Glomerular visceral epithelial cell (primary cell): ENCODE measurements at regions not wholly inside any gene's neighbourhood (a gene's known extent, or its start where the extent isn't known, plus 50 kb on each side); places are given as distances from the start of the nearest gene placed in this dataset.
"Not testable (repeated sequence)": the region's sequence is repeated elsewhere in the genome, so short reads cannot be mapped to it uniquely, and the experiment has no call there.

Experiments used
- DNase-seq: peaks from one replicate; pipeline ENCODE4 v3.0.0-alpha.2; 2016; ENCODE audit errors: extremely low spot score

- DNase-seq, result no peak
Measured at GRCh38 chr7:17046666-17047065, 164.9 kb upstream of the AGR3 start.

- not testable (repeated sequence) for DNase-seq
Measured at GRCh38 chr7:17053164-17053563, 171.4 kb upstream of the AGR3 start.

DNA sequence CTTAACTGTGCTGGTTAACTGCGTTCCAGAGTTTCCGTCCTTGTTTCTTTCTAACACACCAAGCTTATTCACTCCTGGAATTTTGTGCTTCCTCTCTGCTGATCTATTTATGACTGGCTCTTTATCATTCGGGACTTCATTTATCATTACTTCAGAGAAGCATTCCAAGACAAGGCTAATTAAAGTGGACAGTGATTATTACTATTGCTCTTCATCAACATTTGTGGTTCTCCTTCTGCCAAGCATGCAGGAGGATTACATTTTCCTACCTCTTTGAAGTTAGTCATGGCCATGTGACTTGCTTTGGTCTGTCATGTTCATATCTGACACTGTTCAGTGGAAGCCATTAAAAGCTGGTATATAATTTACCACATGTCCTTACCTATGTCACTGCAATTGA lies 172.4 kb upstream of the AGR3 start:
- no peak for DNase-seq

- DNase-seq, result no peak
Measured at GRCh38 chr7:17054836-17055235, 173.1 kb upstream of the AGR3 start.

DNA sequence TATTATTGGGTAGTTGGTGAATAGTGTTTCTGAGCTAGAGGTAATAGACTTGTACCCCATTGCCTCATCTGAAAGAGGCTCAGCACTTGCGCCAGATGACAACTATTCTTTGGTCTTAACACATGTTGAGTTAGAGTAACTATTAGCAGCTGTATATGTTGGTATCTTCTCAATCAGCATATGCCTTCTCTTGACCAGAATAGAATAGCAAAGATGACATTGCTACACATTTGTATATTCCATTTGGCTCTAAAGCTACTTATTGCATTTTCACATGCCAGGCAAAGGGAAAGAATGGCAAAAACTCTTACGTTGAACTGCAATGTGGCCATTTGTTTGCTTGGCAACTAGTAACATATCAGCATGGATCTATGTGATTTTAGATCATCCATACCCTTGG lies 173.8 kb upstream of the AGR3 start:
- no peak for DNase-seq

GRCh38 chr7:17056491-17057142 lies 174.8 kb upstream of the AGR3 start:
- no peak for DNase-seq

GRCh38 chr7:17057143-17057509 lies 175.3 kb upstream of the AGR3 start:
- DNase-seq, result no peak

DNA sequence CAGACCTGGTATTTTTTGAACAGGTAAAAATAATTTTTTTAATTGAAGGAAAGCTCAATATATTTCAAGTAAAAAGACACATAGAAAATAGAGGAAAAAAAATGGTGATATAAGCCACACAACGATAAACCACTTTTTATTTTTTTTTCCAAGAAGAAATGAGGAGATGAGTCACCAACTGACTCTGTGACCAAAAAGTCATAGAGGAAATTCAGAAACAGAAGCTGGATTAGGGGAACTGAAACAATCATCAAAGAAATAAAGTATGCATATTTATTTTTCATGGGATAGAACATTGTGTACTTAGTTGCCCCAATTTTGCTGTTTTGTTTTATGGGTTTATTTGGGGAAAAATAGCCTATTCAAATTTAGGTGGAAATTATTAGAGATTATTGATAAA lies 176.8 kb upstream of the AGR3 start:
- no peak for DNase-seq

DNA sequence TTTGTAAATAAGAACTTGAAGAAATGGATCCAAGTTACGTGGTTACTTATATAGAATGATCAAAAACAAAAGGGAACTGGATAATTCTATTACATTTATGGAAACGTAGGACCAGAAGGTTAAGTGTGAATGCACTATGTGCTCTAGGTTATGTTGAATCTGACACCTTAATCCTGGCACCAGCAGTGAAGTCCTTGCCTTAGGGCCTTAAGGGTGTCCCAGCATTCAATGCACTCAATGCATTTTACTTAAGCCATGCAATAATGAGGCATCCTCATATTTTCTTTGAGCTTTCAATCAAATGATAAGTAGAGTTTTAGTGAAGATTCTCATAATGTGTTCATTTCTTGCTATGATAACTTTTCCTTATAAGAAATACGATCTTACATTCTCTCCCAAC lies 178.3 kb upstream of the AGR3 start:
- DNase-seq, result no peak

DNA sequence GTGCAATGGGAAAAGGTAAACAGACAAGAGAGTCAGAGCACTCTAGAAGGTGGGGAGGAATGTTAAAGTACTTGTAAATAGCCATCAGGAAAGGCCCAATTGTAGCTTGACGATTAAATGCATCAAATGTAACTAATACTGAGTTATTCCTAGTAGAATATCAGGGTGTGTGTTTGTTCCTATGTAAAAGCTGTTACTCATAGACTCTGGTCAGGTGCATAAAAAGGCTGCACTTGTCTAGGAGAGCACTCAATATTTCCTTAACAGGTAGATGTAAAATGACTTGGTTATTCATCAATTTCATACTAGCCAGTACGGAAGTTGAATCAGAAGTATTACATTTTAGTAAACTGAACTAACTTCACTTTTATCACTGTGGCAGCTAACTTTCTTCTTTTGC lies 179.7 kb upstream of the AGR3 start:
- DNase-seq, result no peak

- DNase-seq, result no peak
Measured at GRCh38 chr7:17062151-17063044, 180.6 kb upstream of the AGR3 start.

- no peak for DNase-seq
Measured at GRCh38 chr7:17063045-17063383, 181.2 kb upstream of the AGR3 start.

- no peak for DNase-seq
Measured at GRCh38 chr7:17067691-17068090, 185.9 kb upstream of the AGR3 start.

DNA sequence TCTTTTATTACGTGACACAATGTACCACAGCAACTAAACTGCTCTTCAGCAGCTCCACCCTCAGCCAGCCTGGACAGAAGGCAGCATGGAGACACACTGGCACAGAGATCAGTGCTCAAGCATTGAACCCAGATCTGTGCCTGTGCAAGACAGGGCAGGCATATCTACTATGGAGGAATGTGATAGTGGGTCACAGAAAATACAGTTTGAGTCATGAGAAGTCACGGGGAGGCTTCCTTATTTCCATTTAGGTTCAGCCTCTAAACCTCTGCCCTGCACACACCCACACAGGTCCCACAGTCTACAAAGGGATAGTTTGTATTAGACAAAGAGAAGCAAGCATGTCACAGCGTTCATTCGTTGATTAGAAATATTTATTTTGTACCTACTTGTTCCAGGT lies 187.4 kb upstream of the AGR3 start:
- no peak for DNase-seq

- DNase-seq, result no peak
Measured at GRCh38 chr7:17070231-17070708, 188.5 kb upstream of the AGR3 start.

- no peak for DNase-seq
Measured at GRCh38 chr7:17071866-17072265, 190.1 kb upstream of the AGR3 start.

- no peak for DNase-seq
Measured at GRCh38 chr7:17075601-17076255, 193.9 kb upstream of the AGR3 start.

GRCh38 chr7:17078298-17078697 lies 196.5 kb upstream of the AGR3 start:
- no peak for DNase-seq

DNA sequence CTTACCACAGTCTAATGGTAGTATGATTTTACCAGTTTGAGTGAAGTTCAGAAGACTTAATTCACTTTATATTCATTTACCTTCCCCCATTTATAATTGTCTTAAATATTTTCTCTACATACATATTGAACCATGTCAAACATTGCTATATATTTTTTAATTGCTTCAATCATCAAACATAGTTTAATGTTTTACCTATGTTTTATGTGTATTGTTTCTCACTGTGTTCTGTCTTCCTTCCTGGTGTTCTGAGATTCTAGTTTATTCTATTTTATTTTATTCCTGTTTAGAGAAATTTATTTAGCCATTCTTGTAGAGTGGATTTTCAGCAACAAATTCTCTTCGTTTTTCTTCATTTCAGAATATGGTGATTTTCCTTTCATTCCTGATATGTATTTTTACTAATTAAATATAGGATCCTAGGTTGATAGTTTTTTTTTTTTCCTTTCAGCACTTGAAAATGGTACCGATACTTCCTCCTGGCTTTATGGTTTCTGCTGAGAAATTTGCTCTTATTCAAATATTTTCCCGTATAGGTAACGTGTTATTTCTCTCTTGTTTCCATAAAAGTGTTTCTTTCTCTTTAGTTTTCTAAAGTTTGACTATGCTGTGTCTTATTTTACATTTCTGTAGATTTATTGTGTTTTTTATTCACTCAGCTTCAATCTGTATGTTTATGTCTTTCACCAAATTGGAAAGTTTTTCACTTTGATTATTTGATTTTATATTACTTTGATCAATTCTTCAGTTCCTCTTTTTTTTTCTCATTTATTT lies 201.8 kb upstream of the AGR3 start:
- no peak for DNase-seq

- DNase-seq, result no peak
Measured at GRCh38 chr7:17084166-17084475, 202.3 kb upstream of the AGR3 start.

DNA sequence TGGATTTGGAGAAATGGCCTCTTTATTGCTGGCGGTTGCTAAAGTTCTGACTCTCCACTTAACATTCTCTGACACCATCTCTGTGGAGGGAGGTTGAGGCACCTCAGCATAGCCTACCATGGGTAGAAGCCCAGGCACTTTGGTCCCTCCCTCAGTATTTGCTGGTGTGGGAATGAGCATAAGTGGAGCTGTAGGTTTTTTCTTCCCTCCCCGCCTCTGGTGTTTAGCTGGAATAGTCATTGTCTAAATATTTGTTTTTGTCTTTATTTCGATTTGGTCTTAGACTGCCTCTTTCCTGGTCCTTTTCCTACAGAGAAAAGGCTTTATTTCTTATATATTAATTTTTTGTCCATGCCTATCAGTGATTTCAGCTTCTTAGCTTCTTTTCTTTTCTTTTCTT lies 203.4 kb upstream of the AGR3 start:
- DNase-seq, result no peak

- no peak for DNase-seq
Measured at GRCh38 chr7:17086403-17086802, 204.6 kb upstream of the AGR3 start.
